GM18508 (cell line): ENCODE measurements at regions not wholly inside any gene's neighbourhood (a gene's known extent, or its start where the extent isn't known, plus 50 kb on each side); places are given as distances from the start of the nearest gene placed in this dataset.

Experiments used
- ATAC-seq: cut with Tn5 transposase; IDR thresholded peaks from one replicate; pipeline ENCODE4 v1.9.1; 2021; ENCODE audit warnings: moderate number of reproducible peaks; ENCODE audit not compliant: insufficient read depth, unreplicated experiment

DNA sequence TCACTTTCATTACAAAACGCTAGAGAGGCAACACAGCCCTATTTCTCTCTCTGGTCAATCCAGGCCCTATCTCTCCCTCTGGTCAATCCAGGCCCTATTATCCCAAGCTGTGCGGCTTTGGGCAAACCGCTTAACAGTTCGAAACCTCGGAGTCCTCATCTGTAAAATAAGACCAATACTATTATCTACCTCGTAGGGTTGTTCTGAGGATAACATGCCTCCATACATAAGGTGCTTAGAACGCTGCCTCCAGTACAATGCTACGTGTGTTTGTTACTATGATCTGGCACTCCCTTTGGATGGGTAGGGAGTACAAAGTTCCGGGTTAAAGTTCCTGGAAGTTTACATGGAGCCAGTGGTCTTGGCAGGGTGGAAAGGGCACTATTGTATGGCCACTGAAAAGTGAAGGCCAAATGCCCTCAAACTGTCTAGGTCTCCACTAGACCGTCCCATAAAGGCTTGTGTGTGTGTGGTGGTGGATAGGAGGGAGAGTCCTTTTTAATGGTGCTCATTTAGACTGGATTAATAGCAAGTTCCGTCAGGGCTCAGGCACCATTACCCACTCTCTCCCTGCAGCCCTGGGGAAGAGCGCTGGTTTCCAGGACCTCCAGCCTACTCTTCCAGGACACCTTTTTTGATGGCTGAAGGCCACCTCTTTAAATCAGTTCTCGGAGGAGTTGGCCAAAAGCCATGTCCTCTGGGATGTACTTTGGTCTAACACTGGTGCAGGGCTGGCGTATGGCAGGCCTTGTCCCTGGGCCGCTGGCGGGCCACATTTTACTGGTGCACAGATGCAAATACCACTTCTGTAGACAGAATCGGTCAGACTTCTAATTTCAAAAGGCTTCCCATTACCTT, 75.6 kb upstream of the BCOR start:
- ATAC-seq: no peak

GRCh38 chrX:40172401-40173142, 74.8 kb upstream of the BCOR start:
- ATAC-seq: no peak

- ATAC-seq: no peak
Observed at GRCh38 chrX:40171513-40172400, 74.0 kb upstream of the BCOR start.

DNA sequence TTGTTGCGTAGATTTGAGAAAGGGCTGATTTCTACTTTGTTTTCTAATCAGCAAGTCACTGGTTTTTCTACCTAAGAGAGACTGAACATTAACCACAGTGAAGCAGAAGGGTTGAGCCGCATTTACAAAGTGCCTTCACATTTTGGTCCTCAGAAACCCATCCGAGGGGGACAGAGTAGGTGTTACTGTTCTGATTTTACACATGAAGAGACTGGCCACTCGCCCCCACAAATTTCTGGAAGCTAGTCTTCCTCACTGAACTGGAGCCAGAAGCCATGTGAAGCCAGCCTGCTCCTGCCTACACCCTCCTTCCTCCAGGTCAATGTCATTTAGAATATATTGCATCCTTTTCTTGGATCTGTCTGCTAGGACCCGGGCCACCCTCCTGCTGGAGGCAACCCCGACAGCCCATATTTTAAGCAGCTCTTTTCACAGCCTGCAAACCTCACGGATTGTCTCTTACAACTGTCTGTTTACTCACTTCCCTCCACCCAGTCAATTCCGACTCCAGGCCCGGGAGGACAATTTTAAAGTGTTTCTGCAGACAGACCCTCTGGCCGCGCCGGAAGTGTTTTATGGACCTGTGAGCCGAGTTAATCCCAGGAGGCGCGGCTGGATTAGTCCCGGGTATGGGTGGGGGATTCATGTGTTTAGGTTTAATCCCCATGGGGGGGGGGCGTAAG, 73.2 kb upstream of the BCOR start:
- no peak for ATAC-seq

DNA sequence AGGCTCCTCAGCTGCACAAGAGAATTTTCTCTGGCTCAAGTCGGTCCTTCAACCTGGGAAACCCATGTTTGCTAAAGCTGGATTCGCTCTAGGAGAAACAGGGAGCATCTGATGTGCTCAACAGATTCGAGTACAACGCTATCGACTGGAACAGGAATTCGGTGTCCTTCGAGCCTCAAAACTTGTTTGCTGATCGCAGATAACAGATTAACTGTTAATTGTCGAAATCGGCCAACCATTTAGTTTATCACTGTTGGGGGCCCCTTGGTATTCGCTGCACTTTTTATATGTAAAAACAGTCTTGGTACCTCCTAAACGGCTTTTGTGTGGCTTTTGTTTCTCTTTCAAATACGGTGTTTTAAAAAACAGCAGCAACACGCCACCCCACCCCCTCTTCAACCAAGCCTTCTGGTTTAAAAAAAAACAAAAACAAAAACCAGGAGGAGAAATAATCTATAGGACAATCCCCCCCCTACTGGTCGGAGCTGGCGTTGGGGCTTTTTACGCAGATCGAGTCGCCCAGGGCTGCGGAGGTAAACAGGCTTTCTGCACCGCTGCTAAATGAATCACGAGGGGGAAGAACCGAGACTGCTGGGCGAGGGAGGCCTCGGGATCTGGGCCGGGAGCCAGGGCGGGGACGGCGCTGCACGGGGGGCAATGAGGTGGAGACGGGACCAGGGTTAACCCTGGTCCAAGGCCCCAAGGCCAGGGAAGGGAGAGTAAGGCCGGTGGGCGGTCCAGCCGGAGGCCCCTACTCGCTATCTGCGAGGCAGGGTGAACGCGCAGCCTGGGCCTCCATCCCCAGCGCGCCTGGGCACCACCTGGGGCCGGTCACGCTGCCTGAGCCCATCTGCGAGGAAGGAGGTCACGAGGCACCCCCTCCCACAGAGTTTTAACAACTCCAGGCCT, 71.7 kb upstream of the BCOR start:
- ATAC-seq: no peak

DNA sequence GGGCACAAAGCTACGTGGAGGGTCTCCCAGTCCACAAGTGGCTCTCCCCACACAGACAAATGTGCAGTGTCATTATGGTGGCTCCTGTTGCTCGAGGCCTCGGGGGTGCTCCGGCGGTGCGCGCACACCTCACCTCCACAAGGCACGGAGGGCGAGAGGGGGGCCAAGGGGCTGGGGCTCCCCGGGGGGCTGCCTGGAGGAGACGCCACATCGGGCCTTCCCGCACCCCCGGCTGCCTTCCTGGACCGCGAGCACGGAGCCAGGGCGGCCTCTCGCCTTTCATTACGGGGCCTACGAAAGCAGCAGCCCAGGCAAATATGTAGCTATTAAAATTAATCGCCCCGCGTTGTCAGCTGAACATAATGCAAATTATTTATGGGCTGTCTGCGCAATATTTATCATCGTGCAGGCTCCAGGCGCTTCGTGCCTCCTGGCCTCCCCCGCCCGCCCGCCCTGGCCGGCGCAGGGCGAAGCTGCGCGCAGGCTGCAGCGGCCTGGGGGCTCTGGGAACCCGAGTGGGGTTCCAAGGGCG, 70.8 kb upstream of the BCOR start:
- no peak for ATAC-seq

DNA sequence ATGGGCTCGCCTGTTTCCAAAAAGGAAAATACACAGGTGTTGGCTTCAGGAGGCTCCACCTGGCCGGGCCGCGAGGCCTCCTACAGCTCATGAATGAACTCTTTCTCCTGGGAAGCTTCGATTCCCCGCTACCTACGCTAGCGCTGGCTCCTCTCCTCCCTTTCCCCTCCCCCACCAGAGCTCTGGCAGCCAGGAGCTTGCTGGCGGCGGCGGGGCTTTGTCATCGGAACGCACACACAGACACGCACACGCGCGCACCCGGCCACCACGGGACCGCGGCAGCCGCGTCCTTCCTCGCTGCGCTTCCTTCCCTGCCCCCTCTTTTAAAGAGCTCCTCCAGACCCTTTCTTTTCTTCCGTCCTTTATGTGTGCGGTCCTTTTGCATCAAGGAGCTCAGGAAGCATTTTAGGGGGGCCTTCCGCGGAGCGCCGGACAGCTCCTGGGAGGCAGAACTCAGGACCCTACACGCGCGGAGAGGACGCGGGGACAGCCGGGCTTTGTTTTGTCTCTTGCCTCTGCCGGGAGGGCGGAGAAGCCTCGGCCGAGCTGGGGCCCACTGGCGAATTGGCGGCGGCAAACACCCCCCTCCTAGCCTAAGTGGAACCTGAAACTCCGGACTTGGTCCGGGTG, 70.2 kb upstream of the BCOR start:
- no peak for ATAC-seq

DNA sequence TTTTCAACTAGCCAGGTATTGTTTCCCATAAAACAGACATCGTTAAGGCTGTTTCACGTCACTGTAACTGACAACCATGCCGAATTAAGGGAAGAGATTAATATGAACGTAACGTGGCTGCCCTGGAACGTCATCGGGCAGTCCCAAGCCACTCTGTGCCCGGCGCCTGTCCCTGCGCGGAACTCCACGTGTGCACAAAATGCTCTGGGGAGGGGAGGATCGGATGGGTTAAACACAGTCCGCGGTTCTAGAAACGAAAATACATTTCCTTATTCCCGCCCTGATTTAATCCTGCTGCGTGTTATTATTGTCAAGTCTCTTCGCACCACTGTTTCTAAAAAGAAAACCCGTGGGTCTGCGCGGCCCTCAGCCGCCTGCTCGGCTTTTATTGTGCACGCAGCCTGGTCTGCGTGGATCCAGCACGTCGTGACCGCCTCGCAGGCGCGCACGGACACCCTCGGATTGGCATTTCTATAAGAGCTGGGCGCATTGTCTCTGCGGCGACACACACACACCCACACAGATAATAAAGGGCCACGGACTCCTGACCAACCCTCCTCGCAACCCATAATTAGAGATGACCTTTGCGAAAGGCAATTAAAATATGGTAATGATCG, 69.6 kb upstream of the BCOR start:
- ATAC-seq: no peak

DNA sequence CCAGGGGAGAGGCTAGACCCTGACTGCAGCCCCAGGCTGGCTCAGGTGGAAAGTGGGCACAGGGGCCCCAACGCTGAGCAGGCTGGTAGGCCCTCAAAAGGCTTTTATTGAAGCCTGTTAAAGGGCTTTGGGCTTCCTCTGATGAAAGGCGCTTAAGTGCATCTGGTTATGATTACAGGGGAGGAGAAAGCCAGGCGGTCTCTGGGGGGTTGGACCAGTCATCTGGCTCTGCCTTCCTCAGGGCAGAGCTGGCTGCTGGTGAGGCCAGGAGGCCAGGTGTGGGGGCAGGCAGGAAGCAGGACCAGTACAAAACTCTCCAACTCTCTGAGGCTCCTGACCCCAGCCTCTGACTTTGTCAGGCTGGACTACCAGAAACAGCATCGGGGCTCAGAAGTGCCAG, 68.8 kb upstream of the BCOR start:
- ATAC-seq: no peak

- no peak for ATAC-seq
Observed at GRCh38 chrX:40165861-40166260, 68.1 kb upstream of the BCOR start.

DNA sequence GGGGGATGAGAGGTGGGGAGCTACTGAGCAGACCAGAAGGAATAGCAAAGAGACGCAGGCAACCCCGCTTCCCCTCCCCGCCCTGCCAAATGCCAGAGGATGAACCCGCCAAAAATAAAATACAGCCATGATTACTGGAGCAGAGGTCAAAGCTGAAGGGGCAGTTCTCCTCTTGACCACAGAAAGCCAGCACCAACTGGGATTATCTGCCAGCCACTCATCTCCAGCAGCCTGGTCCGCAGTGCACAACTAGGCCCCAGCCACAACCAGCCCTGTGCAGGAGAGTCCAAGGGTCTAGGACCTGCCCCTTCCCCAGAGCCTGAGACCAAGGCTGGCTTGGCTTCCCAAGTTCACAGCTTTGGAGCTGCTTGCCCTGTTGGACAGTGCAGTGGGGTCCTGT, 67.4 kb upstream of the BCOR start:
- ATAC-seq: no peak

GRCh38 chrX:40164751-40165150, 67.0 kb upstream of the BCOR start:
- ATAC-seq: no peak

- no peak for ATAC-seq
Observed at GRCh38 chrX:40158036-40158706, 60.4 kb upstream of the BCOR start.

- no peak for ATAC-seq
Observed at GRCh38 chrX:40157228-40158035, 59.7 kb upstream of the BCOR start.

DNA sequence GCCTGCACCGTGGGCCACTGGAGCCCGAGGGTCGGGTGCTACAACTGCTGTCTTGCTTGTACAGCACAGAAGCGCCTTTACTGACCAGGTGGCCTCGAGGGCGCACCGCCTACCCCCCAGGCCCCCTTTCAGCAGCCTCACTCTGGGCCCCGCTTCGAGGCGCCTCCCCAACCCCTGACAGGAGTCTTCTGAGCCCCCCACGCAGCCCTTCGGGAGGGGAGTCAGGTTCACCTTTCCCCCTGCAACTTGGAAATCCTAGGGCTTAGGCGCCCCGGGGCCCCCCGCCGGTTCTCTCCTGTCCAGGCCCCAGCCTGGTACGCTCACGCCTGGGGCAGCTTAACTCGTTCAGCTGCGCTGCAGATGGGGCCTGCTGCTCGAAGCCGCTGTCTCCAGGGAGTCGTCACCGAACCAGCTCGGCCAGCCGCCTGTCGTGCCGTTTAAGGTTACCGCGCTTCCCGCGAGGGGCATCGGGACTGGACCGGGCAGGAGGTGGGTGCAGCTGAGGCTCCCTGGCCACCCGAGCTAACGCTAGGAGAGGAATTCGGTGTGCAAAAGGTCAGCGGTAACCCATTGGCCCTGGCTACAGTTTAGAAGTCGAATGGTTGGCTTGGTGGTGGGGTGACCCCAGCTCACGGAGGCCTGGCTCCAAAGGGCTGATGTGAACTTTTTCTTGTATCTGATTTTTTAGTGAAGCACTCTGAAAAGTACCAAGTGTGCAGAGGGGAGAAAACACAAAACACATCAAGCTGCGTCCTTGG, 58.9 kb upstream of the BCOR start:
- no peak for ATAC-seq
